ENCODE measurements at regions not wholly inside any gene's neighbourhood (a gene's known extent, or its start where the extent isn't known, plus 50 kb on each side); places are given as distances from the start of the nearest gene placed in this dataset.

DNA sequence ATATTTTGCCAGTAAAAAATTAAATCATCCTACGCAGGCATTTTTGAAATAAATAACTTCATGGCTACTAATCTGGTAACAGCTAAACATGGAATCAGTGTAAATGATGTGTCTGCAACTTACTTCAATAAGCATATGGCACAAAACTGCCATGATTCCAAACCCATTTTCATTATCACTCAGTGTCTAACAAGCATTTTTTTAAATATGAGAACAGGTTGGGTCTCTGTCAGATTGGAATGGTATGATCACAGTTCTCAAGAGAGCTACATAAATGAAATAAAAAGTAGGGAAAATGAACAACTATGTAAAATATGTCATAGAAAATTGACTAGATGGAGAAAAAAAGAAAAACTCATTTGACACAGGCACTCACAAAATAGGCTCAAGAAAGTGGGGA lies 476.9 kb upstream of the NWD2 start:
- TF ChIP-seq RAD21 (conservative IDR thresholded peaks at IDR 0.05 in 1 of 2, IDR thresholded peaks at IDR 0.05 in 1 of 2) (no peak), NR3C1 (IDR thresholded peaks at IDR 0.05) (no peak), RFX5 (IDR thresholded peaks at IDR 0.05) (no peak), CEBPB (IDR thresholded peaks at IDR 0.05) (no peak), SMC3 (IDR thresholded peaks at IDR 0.05) (no peak), POLR2A (IDR thresholded peaks at IDR 0.05; ENCODE audit: low read length) (no peak), PHF8 (IDR thresholded peaks at IDR 0.05; ENCODE audit: borderline replicate concordance, low read depth) (no peak)
- TF ChIP-seq, protein P1, sequence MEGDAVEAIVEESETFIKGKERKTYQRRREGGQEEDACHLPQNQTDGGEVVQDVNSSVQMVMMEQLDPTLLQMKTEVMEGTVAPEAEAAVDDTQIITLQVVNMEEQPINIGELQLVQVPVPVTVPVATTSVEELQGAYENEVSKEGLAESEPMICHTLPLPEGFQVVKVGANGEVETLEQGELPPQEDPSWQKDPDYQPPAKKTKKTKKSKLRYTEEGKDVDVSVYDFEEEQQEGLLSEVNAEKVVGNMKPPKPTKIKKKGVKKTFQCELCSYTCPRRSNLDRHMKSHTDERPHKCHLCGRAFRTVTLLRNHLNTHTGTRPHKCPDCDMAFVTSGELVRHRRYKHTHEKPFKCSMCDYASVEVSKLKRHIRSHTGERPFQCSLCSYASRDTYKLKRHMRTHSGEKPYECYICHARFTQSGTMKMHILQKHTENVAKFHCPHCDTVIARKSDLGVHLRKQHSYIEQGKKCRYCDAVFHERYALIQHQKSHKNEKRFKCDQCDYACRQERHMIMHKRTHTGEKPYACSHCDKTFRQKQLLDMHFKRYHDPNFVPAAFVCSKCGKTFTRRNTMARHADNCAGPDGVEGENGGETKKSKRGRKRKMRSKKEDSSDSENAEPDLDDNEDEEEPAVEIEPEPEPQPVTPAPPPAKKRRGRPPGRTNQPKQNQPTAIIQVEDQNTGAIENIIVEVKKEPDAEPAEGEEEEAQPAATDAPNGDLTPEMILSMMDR (IDR thresholded peaks at IDR 0.05) = no peak
- TF ChIP-seq, protein P2, sequence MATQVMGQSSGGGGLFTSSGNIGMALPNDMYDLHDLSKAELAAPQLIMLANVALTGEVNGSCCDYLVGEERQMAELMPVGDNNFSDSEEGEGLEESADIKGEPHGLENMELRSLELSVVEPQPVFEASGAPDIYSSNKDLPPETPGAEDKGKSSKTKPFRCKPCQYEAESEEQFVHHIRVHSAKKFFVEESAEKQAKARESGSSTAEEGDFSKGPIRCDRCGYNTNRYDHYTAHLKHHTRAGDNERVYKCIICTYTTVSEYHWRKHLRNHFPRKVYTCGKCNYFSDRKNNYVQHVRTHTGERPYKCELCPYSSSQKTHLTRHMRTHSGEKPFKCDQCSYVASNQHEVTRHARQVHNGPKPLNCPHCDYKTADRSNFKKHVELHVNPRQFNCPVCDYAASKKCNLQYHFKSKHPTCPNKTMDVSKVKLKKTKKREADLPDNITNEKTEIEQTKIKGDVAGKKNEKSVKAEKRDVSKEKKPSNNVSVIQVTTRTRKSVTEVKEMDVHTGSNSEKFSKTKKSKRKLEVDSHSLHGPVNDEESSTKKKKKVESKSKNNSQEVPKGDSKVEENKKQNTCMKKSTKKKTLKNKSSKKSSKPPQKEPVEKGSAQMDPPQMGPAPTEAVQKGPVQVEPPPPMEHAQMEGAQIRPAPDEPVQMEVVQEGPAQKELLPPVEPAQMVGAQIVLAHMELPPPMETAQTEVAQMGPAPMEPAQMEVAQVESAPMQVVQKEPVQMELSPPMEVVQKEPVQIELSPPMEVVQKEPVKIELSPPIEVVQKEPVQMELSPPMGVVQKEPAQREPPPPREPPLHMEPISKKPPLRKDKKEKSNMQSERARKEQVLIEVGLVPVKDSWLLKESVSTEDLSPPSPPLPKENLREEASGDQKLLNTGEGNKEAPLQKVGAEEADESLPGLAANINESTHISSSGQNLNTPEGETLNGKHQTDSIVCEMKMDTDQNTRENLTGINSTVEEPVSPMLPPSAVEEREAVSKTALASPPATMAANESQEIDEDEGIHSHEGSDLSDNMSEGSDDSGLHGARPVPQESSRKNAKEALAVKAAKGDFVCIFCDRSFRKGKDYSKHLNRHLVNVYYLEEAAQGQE (IDR thresholded peaks at IDR 0.05) = no peak
